Midbrain (tissue), 1 donor: ENCODE measurements at regions not wholly inside any gene's neighbourhood (a gene's known extent, or its start where the extent isn't known, plus 50 kb on each side); places are given as distances from the start of the nearest gene placed in this dataset.

ENCODE experiments used
- DNase-seq: peaks from one replicate; lab custom pipeline; 2025; lab: John Stamatoyannopoulos, UW

GRCh38 chrX:14476205-14476604, 53.1 kb upstream of the GLRA2 start:
- DNase-seq, result no peak

- no peak for DNase-seq
These were observed 79.6 kb upstream of the GLRA2 start for GRCh38 chrX:14449773-14450172.

GRCh38 chrX:14448406-14448805, 80.9 kb upstream of the GLRA2 start:
- DNase-seq, result no peak

GRCh38 chrX:14440106-14440505, 89.2 kb upstream of the GLRA2 start:
- DNase-seq, result no peak

- no peak for DNase-seq
These were observed 101.7 kb upstream of the GLRA2 start for GRCh38 chrX:14427614-14428013.

GRCh38 chrX:14420841-14421240, 108.5 kb upstream of the GLRA2 start:
- DNase-seq, result no peak

- DNase-seq, result no peak
These were observed 116.7 kb upstream of the GLRA2 start for GRCh38 chrX:14412686-14413085.

GRCh38 chrX:14411326-14411725, 118.0 kb upstream of the GLRA2 start:
- DNase-seq, result no peak

- no peak for DNase-seq
These were observed 120.0 kb upstream of the GLRA2 start for GRCh38 chrX:14409341-14409740.

- DNase-seq, result no peak
These were observed 123.1 kb upstream of the GLRA2 start for GRCh38 chrX:14406225-14406624.

GRCh38 chrX:14398725-14399124, 130.6 kb upstream of the GLRA2 start:
- no peak for DNase-seq

- no peak for DNase-seq
These were observed 139.7 kb upstream of the GLRA2 start for GRCh38 chrX:14389682-14390081.

GRCh38 chrX:14386981-14387380, 142.4 kb upstream of the GLRA2 start:
- DNase-seq, result no peak

- no peak for DNase-seq
These were observed 149.3 kb upstream of the GLRA2 start for GRCh38 chrX:14380044-14380443.

GRCh38 chrX:14377427-14377826, 151.9 kb upstream of the GLRA2 start:
- no peak for DNase-seq

GRCh38 chrX:14363728-14364127, 165.6 kb upstream of the GLRA2 start:
- no peak for DNase-seq

GRCh38 chrX:14362721-14363120, 166.6 kb upstream of the GLRA2 start:
- no peak for DNase-seq

GRCh38 chrX:14361435-14361834, 167.9 kb upstream of the GLRA2 start:
- DNase-seq, result no peak

- DNase-seq, result no peak
These were observed 169.6 kb upstream of the GLRA2 start for GRCh38 chrX:14359727-14360126.

GRCh38 chrX:14359316-14359715, 170.0 kb upstream of the GLRA2 start:
- no peak for DNase-seq

- DNase-seq, result no peak
These were observed 172.0 kb upstream of the GLRA2 start for GRCh38 chrX:14357314-14357713.

GRCh38 chrX:14356401-14356800, 172.9 kb upstream of the GLRA2 start:
- DNase-seq, result no peak

GRCh38 chrX:14355556-14355955, 173.8 kb upstream of the GLRA2 start:
- no peak for DNase-seq

GRCh38 chrX:14354521-14354920, 174.8 kb upstream of the GLRA2 start:
- DNase-seq, result no peak

GRCh38 chrX:14352511-14352910, 176.8 kb upstream of the GLRA2 start:
- no peak for DNase-seq
